Neural progenitor cell (in vitro differentiated cells): ENCODE measurements at regions not wholly inside any gene's neighbourhood (a gene's known extent, or its start where the extent isn't known, plus 50 kb on each side); places are given as distances from the start of the nearest gene placed in this dataset.

Experiments
- DNase-seq: peaks from one replicate; pipeline ENCODE4 v3.0.0-alpha.2; 2016; ENCODE audit warnings: low spot score
- H2AFZ ChIP-seq: fragments of 200-600 bp; sonication (generic); replicated peaks from 2 replicates; pipeline ENCODE4 v1.6.1; 2016; ENCODE audit warnings: antibody characterized with exemption
- H3F3A ChIP-seq: fragments of 200-600 bp; sonication (generic); 2 replicates; pipeline ENCODE4 v1.6.1; 2016; ENCODE audit warnings: antibody characterized with exemption, low read depth
- H3K27ac ChIP-seq: fragments of 200-600 bp; sonication (generic); 2 replicates; pipeline ENCODE4 v1.5.1; 2016; ENCODE audit warnings: mild to moderate bottlenecking
- H3K27me3 ChIP-seq: fragments of 200-600 bp; sonication (generic); 2 replicates; pipeline ENCODE4 v1.6.1; 2016; ENCODE audit warnings: mild to moderate bottlenecking, moderate library complexity
- H3K36me3 ChIP-seq: fragments of 200-600 bp; sonication (generic); 2 replicates; pipeline ENCODE4 v1.5.1; 2016
- H3K4me1 ChIP-seq: fragments of 200-600 bp; sonication (generic); 2 replicates; pipeline ENCODE4 v1.6.1; 2016; ENCODE audit warnings: mixed run types
- H3K4me2 ChIP-seq: fragments of 200-600 bp; sonication (generic); 2 replicates; pipeline ENCODE4 v1.6.1; 2016
- H3K4me3 ChIP-seq: fragments of 200-600 bp; sonication (generic); 2 replicates; pipeline ENCODE4 v1.5.1; 2016
- H3K79me2 ChIP-seq: fragments of 200-600 bp; sonication (generic); 2 replicates; pipeline ENCODE4 v1.6.1; 2016; ENCODE audit warnings: low read depth
- H3K9ac ChIP-seq: fragments of 200-600 bp; sonication (generic); 2 replicates; pipeline ENCODE4 v1.6.1; 2016
- H3K9me3 ChIP-seq: fragments of 200-600 bp; sonication (generic); 2 replicates; pipeline ENCODE4 v1.5.1; 2016; ENCODE audit warnings: low read depth
- H4K20me1 ChIP-seq: fragments of 200-600 bp; sonication (generic); 2 replicates; pipeline ENCODE4 v1.6.1; 2016; ENCODE audit warnings: low read depth
- H3K27ac Mint-ChIP-seq: 3 replicates; pipeline ENCODE4 v1.8.0; 2021; ENCODE audit warnings: mixed read lengths
- H3K27me3 Mint-ChIP-seq: 2 replicates; pipeline ENCODE4 v1.8.0; 2022; ENCODE audit warnings: low read depth, mild to moderate bottlenecking, inconsistent platforms, moderate library complexity, mixed read lengths; ENCODE audit not compliant: insufficient read depth
- H3K36me3 Mint-ChIP-seq: 3 replicates; pipeline ENCODE4 v1.8.0; 2021; ENCODE audit warnings: mixed read lengths
- H3K4me1 Mint-ChIP-seq: 3 replicates; pipeline ENCODE4 v1.8.0; 2021; ENCODE audit warnings: mixed read lengths
- H3K4me3 Mint-ChIP-seq: 3 replicates; pipeline ENCODE4 v1.8.0; 2021; ENCODE audit warnings: mild to moderate bottlenecking, moderate library complexity, mixed read lengths
- H3K9me3 Mint-ChIP-seq: 3 replicates; pipeline ENCODE4 v1.8.0; 2020; ENCODE audit warnings: mixed read lengths
- CTCF ChIP-seq: fragments of 200-600 bp; sonication (generic); IDR thresholded peaks from 2 replicates; pipeline ENCODE4 v1.5.1; 2017; ENCODE audit warnings: antibody characterized with exemption, mild to moderate bottlenecking
- EZH2 ChIP-seq: fragments of 200-600 bp; sonication (generic); IDR thresholded peaks from 2 replicates; pipeline ENCODE4 v1.6.1; 2017; ENCODE audit warnings: antibody characterized with exemption, mild to moderate bottlenecking, moderate library complexity
- EZH2phosphoT487 ChIP-seq: fragments of 200-600 bp; sonication (generic); IDR thresholded peaks from 2 replicates; pipeline ENCODE4 v1.6.1; 2017; ENCODE audit warnings: antibody characterized with exemption

GRCh38 chr14:21875791-21876190 is 202.2 kb upstream of the OR4E1 start:
- no peaks in the 10 kb centered on the region for H3K36me3 Mint-ChIP-seq
- H4K20me1 ChIP-seq: no peaks in the 10 kb centered on the region

GRCh38 chr14:21874946-21875345 is 201.3 kb upstream of the OR4E1 start:
- Mint-ChIP-seq H3K27ac (no peak overlapping the region), H3K27me3 (no peaks in the 10 kb centered on the region), H3K9me3 (no peaks in the 10 kb centered on the region), H3K4me1 (no peaks in the 10 kb centered on the region), H3K36me3 (no peaks in the 10 kb centered on the region), H3K4me3 (no peak overlapping the region)
- H3K27ac ChIP-seq: no peak overlapping the region
- H3F3A ChIP-seq: no peaks in the 10 kb centered on the region
- no peak overlapping the region for H2AFZ ChIP-seq
- TF ChIP-seq CTCF (no peak), EZH2phosphoT487 (no peak), EZH2 (no peak)
- H3K4me3 ChIP-seq: no peak overlapping the region
- H4K20me1 ChIP-seq: no peaks in the 10 kb centered on the region
- no peaks in the 10 kb centered on the region for H3K36me3 ChIP-seq
- H3K4me2 ChIP-seq: no peak overlapping the region
- H3K9ac ChIP-seq: no peak overlapping the region
- no peaks in the 10 kb centered on the region for H3K79me2 ChIP-seq
- no peaks in the 10 kb centered on the region for H3K4me1 ChIP-seq
- peaks cover 55% of the 10 kb centered on the region for H3K27me3 ChIP-seq
- H3K9me3 ChIP-seq: no peaks in the 10 kb centered on the region
- no peak for DNase-seq

More at GRCh38 chr14:21875791-21876190, 202.2 kb upstream of the OR4E1 start:
- H3K27ac ChIP-seq: no peak overlapping the region
- H3F3A ChIP-seq: no peaks in the 10 kb centered on the region
- DNase-seq: no peak
- H3K4me2 ChIP-seq: no peak overlapping the region
- H3K4me3 ChIP-seq: no peak overlapping the region
- no peak overlapping the region for H3K27ac Mint-ChIP-seq
- H3K27me3 ChIP-seq: peaks cover 55% of the 10 kb centered on the region
- H3K4me3 Mint-ChIP-seq: no peak overlapping the region
- TF ChIP-seq EZH2phosphoT487: no peak
- no peak for TF ChIP-seq CTCF
- no peak for TF ChIP-seq EZH2
- no peaks in the 10 kb centered on the region for H3K36me3 ChIP-seq
- no peaks in the 10 kb centered on the region for H3K9me3 Mint-ChIP-seq
- no peak overlapping the region for H3K9ac ChIP-seq
- H3K4me1 Mint-ChIP-seq: no peaks in the 10 kb centered on the region
- no peaks in the 10 kb centered on the region for H3K4me1 ChIP-seq
- no peaks in the 10 kb centered on the region for H3K9me3 ChIP-seq
- H3K27me3 Mint-ChIP-seq: peaks cover 3% of the 10 kb centered on the region
- H2AFZ ChIP-seq: no peak overlapping the region
- no peaks in the 10 kb centered on the region for H3K79me2 ChIP-seq

- no peak overlapping the region for H3K4me3 Mint-ChIP-seq
- H3K4me1 Mint-ChIP-seq: no peaks in the 10 kb centered on the region
Observed at GRCh38 chr14:21874167-21874566, 200.5 kb upstream of the OR4E1 start.

More at GRCh38 chr14:21874167-21874566, 200.5 kb upstream of the OR4E1 start:
- Histone ChIP-seq H4K20me1 (no peaks in the 10 kb centered on the region), H3K27me3 (peaks cover 55% of the 10 kb centered on the region), H3K4me3 (no peak overlapping the region), H3K79me2 (no peaks in the 10 kb centered on the region), H3K36me3 (no peaks in the 10 kb centered on the region), H3F3A (no peaks in the 10 kb centered on the region), H3K4me2 (no peak overlapping the region), H3K27ac (no peak overlapping the region), H3K9me3 (no peaks in the 10 kb centered on the region), H3K9ac (no peak overlapping the region), H3K4me1 (no peaks in the 10 kb centered on the region), H2AFZ (no peak overlapping the region)
- DNase-seq: no peak
- TF ChIP-seq CTCF (no peak), EZH2 (no peak), EZH2phosphoT487 (no peak)
- no peaks in the 10 kb centered on the region for H3K9me3 Mint-ChIP-seq
- no peak overlapping the region for H3K27ac Mint-ChIP-seq
- no peaks in the 10 kb centered on the region for H3K36me3 Mint-ChIP-seq
- no peaks in the 10 kb centered on the region for H3K27me3 Mint-ChIP-seq
